HCT116 (cell line): ENCODE measurements at regions not wholly inside any gene's neighbourhood (a gene's known extent, or its start where the extent isn't known, plus 50 kb on each side); places are given as distances from the start of the nearest gene placed in this dataset.

Experiments
- ATAC-seq: fragments of 200-7000 bp; cut with Tn5 transposase; 2 replicates; pipeline ENCODE4 v1.9.1; 2020; ENCODE audit warnings: mild to moderate bottlenecking, moderate library complexity
- BruUV-seq: library from RNA; stranded (reverse); fragments of 400-500 nt; replicated peaks from 2 replicates; lab custom pipeline; 2021; lab: Mats Ljungman, UMichigan
- CTCF ChIA-PET: fragments of 300-600 bp; sonication (Branson Sonifier 250); formaldehyde crosslinking; loops from one replicate; lab custom pipeline; 2021; ENCODE audit warnings: antibody characterized with exemption; lab: Charles Lee
- POLR2A ChIA-PET: fragments of 300-600, 350-600 bp; sonication (Branson Sonifier 250); formaldehyde crosslinking; loops from one replicate; lab custom pipeline; 2021; ENCODE audit warnings: antibody characterized with exemption; lab: Charles Lee
- RAD21 ChIA-PET, 2 experiments: fragments of 300-600 bp; sonication (Branson Sonifier 250); formaldehyde crosslinking; loops; one replicate each; lab custom pipeline; 2023; ENCODE audit warnings: low total read pairs in 2 of 2; ENCODE audit not compliant: uncharacterized antibody in 2 of 2, unreplicated experiment in 2 of 2, low non-redundant PET in 1 of 2; lab: Charles Lee
- DNase-seq: peaks from one replicate; pipeline ENCODE4 v3.0.0-alpha.2; 2010; ENCODE audit warnings: low read depth, low spot score
- H2AFZ ChIP-seq: fragments of 200-600 bp; shearing (Covaris generic), sonication (generic); 2 replicates; pipeline ENCODE4 v1.6.1; 2017; ENCODE audit warnings: low read depth, mixed run types, mixed read lengths, antibody characterized with exemption, low read length; ENCODE audit not compliant: poor library complexity, severe bottlenecking
- H3K27ac ChIP-seq: 2 replicates; pipeline ENCODE4 v1.5.1; 2012; ENCODE audit warnings: low read depth, low read length
- H3K27me3 ChIP-seq: fragments of 200-600 bp; sonication (generic); 2 replicates; pipeline ENCODE4 v1.6.1; 2016; ENCODE audit warnings: mixed run types, low read length, mixed read lengths; ENCODE audit not compliant: insufficient read depth
- H3K36me3 ChIP-seq, 2 experiments: fragments of 200-500 bp in 1 of 2; fragments of 200-600 bp in 1 of 2; sonication (Bioruptor generic) in 1 of 2; sonication (generic) in 1 of 2; 2 replicates each; pipeline versions ENCODE4 v1.5.1 to v1.6.1; 2014 to 2016; ENCODE audit warnings: low read length in 2 of 2, inconsistent platforms in 1 of 2, mixed read lengths in 1 of 2, mixed run types in 1 of 2; ENCODE audit not compliant: insufficient read depth in 2 of 2, control insufficient read depth in 1 of 2
- H3K4me1 ChIP-seq, 2 experiments: fragments of 200-600 bp in 1 of 2; sonication (generic) in 1 of 2; 2 replicates each; pipeline versions ENCODE4 v1.5.1 to v1.6.1; 2012 to 2017; ENCODE audit warnings: low read length in 2 of 2, inconsistent platforms in 1 of 2, mild to moderate bottlenecking in 1 of 2, mixed read lengths in 1 of 2, mixed run types in 1 of 2, moderate library complexity in 1 of 2; ENCODE audit not compliant: insufficient read depth in 2 of 2, control insufficient read depth in 1 of 2
- H3K4me2 ChIP-seq: fragments of 200-600 bp; sonication (generic); 2 replicates; pipeline ENCODE4 v1.6.1; 2017; ENCODE audit warnings: mixed run types, low read length, mixed read lengths
- H3K4me3 ChIP-seq, 2 experiments: fragments of 200-600 bp in 1 of 2; sonication (generic) in 1 of 2; replicated peaks in 1 of 2; 2 replicates each; pipeline ENCODE4 v1.5.1; 2011 to 2016; ENCODE audit warnings: low read length in 2 of 2, control low read depth in 1 of 2, low read depth in 1 of 2, mild to moderate bottlenecking in 1 of 2, mixed read lengths in 1 of 2, mixed run types in 1 of 2
- H3K79me2 ChIP-seq: fragments of 200-600 bp; sonication (generic); 2 replicates; pipeline ENCODE4 v1.6.1; 2017; ENCODE audit warnings: mild to moderate bottlenecking, mixed run types, low read length, moderate library complexity, mixed read lengths; ENCODE audit not compliant: insufficient read depth
- H3K9ac ChIP-seq: fragments of 200-600 bp; sonication (generic); 2 replicates; pipeline ENCODE4 v1.6.1; 2016; ENCODE audit warnings: low read length, mixed read lengths
- H3K9me2 ChIP-seq: fragments of 200-600 bp; sonication (generic), shearing (Covaris generic); 2 replicates; pipeline ENCODE4 v1.6.1; 2017; ENCODE audit warnings: mixed run types, mild to moderate bottlenecking, moderate library complexity; ENCODE audit not compliant: insufficient read depth
- H3K9me3 ChIP-seq, 2 experiments: fragments of 200-500 bp in 1 of 2; fragments of 200-600 bp in 1 of 2; sonication (Bioruptor generic) in 1 of 2; sonication (generic) in 1 of 2; 2 replicates each; pipeline ENCODE4 v1.6.1; 2014 to 2017; ENCODE audit warnings: low read length in 2 of 2, mixed read lengths in 2 of 2, inconsistent platforms in 1 of 2, low read depth in 1 of 2, mild to moderate bottlenecking in 1 of 2, mixed run types in 1 of 2, moderate library complexity in 1 of 2; ENCODE audit not compliant: control insufficient read depth in 1 of 2, insufficient read depth in 1 of 2
- H4K20me1 ChIP-seq: fragments of 200-600 bp; sonication (generic), shearing (Covaris generic); 2 replicates; pipeline ENCODE4 v1.6.1; 2017; ENCODE audit warnings: mixed run types, mild to moderate bottlenecking, moderate library complexity; ENCODE audit not compliant: insufficient read depth
- CEBPB ChIP-seq: IDR thresholded peaks from 2 replicates; pipeline ENCODE4 v1.6.1; 2012; ENCODE audit warnings: low read depth
- ELF1 ChIP-seq: IDR thresholded peaks from 2 replicates; pipeline ENCODE4 v1.6.1; 2012; ENCODE audit warnings: low read depth, borderline replicate concordance
- EZH2 ChIP-seq: fragments of 200-600 bp; sonication (generic); IDR thresholded peaks from 2 replicates; pipeline ENCODE4 v1.6.1; 2017; ENCODE audit warnings: antibody characterized with exemption, mixed run types
- EZH2phosphoT487 ChIP-seq: fragments of 200-600 bp; IDR thresholded peaks from 2 replicates; pipeline ENCODE4 v1.6.1; 2018; ENCODE audit warnings: antibody characterized with exemption, borderline replicate concordance
- RAD21 ChIP-seq: IDR thresholded peaks from 2 replicates; pipeline ENCODE4 v1.6.1; 2012; ENCODE audit warnings: low read depth, mild to moderate bottlenecking
- SRF ChIP-seq: IDR thresholded peaks from 2 replicates; pipeline ENCODE4 v1.6.1; 2012; ENCODE audit warnings: low read depth
- TCF7L2 ChIP-seq: IDR thresholded peaks from 2 replicates; pipeline ENCODE4 v1.7.0; 2011; ENCODE audit warnings: borderline replicate concordance, inconsistent platforms; ENCODE audit not compliant: insufficient read depth, insufficient read length; ENCODE audit errors: extremely low read depth
- YY1 ChIP-seq: IDR thresholded peaks from 2 replicates; pipeline ENCODE4 v1.6.1; 2011; ENCODE audit warnings: low read length, low read depth, moderate library complexity, mild to moderate bottlenecking; ENCODE audit not compliant: insufficient replicate concordance; ENCODE audit errors: extremely low read depth
- intact Hi-C: fragments of 100-400 bp; cut with micrococcal nuclease; formaldehyde crosslinking; loops from 2 replicates; pipeline ENCODE4 v1.10.0; 2022
- TF ChIP-seq, protein P1 (sequence below): IDR thresholded peaks from 2 replicates; pipeline ENCODE4 v1.6.1; 2011; ENCODE audit warnings: mild to moderate bottlenecking, low read length, moderate library complexity; ENCODE audit not compliant: insufficient replicate concordance; ENCODE audit errors: extremely low read depth
- TF ChIP-seq, protein P2 (sequence below): IDR thresholded peaks from 2 replicates; pipeline ENCODE4 v1.6.1; 2012

DNA sequence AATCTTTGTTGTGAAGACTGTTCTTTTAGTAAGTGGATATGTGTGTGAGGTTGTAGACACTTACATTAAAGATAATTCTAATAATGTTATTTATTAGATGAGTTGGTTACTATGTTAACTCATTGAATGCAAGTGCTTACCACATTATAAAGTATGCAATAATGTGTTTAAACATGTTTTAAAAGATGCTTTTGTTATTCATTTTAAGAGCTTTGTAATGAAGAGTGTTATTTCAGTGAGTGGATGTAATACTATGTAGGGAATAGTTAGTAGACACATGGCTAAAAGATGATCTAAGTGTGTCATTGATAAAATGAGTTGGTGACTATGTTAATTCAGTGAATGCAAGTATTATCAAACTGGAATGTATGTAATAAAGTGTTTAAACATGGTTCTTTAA is 70.0 kb upstream of the VOPP1 start (continued):
- TF ChIP-seq, protein P1, sequence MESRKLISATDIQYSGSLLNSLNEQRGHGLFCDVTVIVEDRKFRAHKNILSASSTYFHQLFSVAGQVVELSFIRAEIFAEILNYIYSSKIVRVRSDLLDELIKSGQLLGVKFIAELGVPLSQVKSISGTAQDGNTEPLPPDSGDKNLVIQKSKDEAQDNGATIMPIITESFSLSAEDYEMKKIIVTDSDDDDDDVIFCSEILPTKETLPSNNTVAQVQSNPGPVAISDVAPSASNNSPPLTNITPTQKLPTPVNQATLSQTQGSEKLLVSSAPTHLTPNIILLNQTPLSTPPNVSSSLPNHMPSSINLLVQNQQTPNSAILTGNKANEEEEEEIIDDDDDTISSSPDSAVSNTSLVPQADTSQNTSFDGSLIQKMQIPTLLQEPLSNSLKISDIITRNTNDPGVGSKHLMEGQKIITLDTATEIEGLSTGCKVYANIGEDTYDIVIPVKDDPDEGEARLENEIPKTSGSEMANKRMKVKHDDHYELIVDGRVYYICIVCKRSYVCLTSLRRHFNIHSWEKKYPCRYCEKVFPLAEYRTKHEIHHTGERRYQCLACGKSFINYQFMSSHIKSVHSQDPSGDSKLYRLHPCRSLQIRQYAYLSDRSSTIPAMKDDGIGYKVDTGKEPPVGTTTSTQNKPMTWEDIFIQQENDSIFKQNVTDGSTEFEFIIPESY = no peak
- TF ChIP-seq, protein P2, sequence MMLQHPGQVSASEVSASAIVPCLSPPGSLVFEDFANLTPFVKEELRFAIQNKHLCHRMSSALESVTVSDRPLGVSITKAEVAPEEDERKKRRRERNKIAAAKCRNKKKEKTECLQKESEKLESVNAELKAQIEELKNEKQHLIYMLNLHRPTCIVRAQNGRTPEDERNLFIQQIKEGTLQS = no peak
- TF ChIP-seq EZH2 = no peak
- TF ChIP-seq YY1 = no peak
- no peak for TF ChIP-seq RAD21
- TF ChIP-seq ELF1 = no peak

DNA sequence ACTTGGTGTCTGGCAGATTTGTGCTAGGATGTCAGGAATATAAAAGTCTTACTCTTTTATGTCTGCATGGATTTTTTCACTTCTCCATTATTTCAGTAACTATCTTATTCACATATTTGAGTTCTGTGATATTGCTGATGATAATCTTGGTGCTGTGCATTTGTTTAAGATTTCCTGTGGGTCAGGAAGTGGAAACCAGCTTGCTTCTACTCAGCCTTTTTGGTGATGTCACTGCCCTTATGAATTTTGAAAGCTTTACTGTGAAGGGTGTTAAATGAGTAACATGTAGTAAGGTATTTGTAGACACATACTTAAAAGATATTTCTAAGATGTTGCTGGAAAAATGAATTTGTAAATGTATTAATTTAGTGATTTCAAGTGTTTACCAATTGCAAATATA is 69.5 kb upstream of the VOPP1 start:
- BruUV-seq = no TSS peak
- no peak overlapping the region for H3K4me2 ChIP-seq
- no peaks in the 10 kb centered on the region for H3K9me2 ChIP-seq
- H2AFZ ChIP-seq = no peak overlapping the region
- DNase-seq (no peak), ATAC-seq (no peak)
- TF ChIP-seq RAD21 (no peak), CEBPB (no peak), ELF1 (no peak), SRF (no peak), EZH2 (no peak), EZH2phosphoT487 (no peak), TCF7L2 (no peak)
- no peaks in the 10 kb centered on the region for H4K20me1 ChIP-seq
- CTCF ChIA-PET = interaction anchor here (0.5 to 3.7 kb wide), 15 partner anchors 13 to 530 kb away, joined by 3 to 21 read pairs (median 5); partner anchors contain the start of genes NIPSNAP2, PHKG1 and SUMF2
- no peaks in the 10 kb centered on the region for H3K36me3 ChIP-seq
- H3K27me3 ChIP-seq = no peaks in the 10 kb centered on the region
- H3K4me3 ChIP-seq = no peak overlapping the region
- H3K27ac ChIP-seq = no peak overlapping the region
- RAD21 ChIA-PET = interaction anchor here (0.7 to 1.1 kb wide), 3 partner anchors 49 to 432 kb away, joined by 3 to 4 read pairs (median 4); no protein-coding TSS in a partner anchor
- H3K9me3 ChIP-seq = no peaks in the 10 kb centered on the region
- H3K9ac ChIP-seq = no peak overlapping the region
- intact Hi-C loops = loop anchor here (1.0 to 10.0 kb wide), 4 partner anchors 80 to 432 kb away; partner anchors contain the start of gene NIPSNAP2
- no peaks in the 10 kb centered on the region for H3K4me1 ChIP-seq
- no peaks in the 10 kb centered on the region for H3K79me2 ChIP-seq
- POLR2A ChIA-PET = no interaction called here
